ENCODE measurements at regions not wholly inside any gene's neighbourhood (a gene's known extent, or its start where the extent isn't known, plus 50 kb on each side); places are given as distances from the start of the nearest gene placed in this dataset.

GRCh38 chr20:39602649-39603048, 640.5 kb downstream of the DHX35 start:
- DNase-seq = no peak

GRCh38 chr20:39600871-39601270, 638.7 kb downstream of the DHX35 start:
- DNase-seq = no peak

GRCh38 chr20:39600156-39600555, 638.0 kb downstream of the DHX35 start:
- no peak for DNase-seq

GRCh38 chr20:39596554-39596953, 634.4 kb downstream of the DHX35 start:
- DNase-seq = no peak

GRCh38 chr20:39592371-39592770, 630.2 kb downstream of the DHX35 start:
- DNase-seq = no peak

- no peak for DNase-seq
These were observed 626.1 kb downstream of the DHX35 start for GRCh38 chr20:39588148-39588757.

GRCh38 chr20:39581034-39581433, 618.9 kb downstream of the DHX35 start:
- no peak for DNase-seq

- no peak for DNase-seq
These were observed 614.6 kb downstream of the DHX35 start for GRCh38 chr20:39576771-39577170.

- no peak for DNase-seq
These were observed 611.9 kb downstream of the DHX35 start for GRCh38 chr20:39574061-39574460.

- DNase-seq = no peak
These were observed 609.0 kb downstream of the DHX35 start for GRCh38 chr20:39571171-39571570.

- no peak for DNase-seq
These were observed 606.0 kb downstream of the DHX35 start for GRCh38 chr20:39568109-39568508.

GRCh38 chr20:39563349-39563748, 601.2 kb downstream of the DHX35 start:
- no peak for DNase-seq

GRCh38 chr20:39554341-39554740, 592.2 kb downstream of the DHX35 start:
- no peak for DNase-seq

- no peak for DNase-seq
These were observed 591.0 kb downstream of the DHX35 start for GRCh38 chr20:39553120-39553519.

- no peak for DNase-seq
These were observed 587.6 kb downstream of the DHX35 start for GRCh38 chr20:39549733-39550132.

GRCh38 chr20:39547546-39548408, 585.6 kb downstream of the DHX35 start:
- no peak for DNase-seq

- DNase-seq = no peak
These were observed 579.1 kb downstream of the DHX35 start for GRCh38 chr20:39541136-39541803.

- no peak for DNase-seq
These were observed 576.2 kb downstream of the DHX35 start for GRCh38 chr20:39538317-39538716.

GRCh38 chr20:39535301-39535700, 573.2 kb downstream of the DHX35 start:
- DNase-seq = no peak

GRCh38 chr20:39534846-39535245, 572.7 kb downstream of the DHX35 start:
- DNase-seq = no peak

- DNase-seq = no peak
These were observed 571.7 kb downstream of the DHX35 start for GRCh38 chr20:39533858-39534257.

GRCh38 chr20:39532205-39532604, 570.1 kb downstream of the DHX35 start:
- no peak for DNase-seq

GRCh38 chr20:39528436-39528835, 566.3 kb downstream of the DHX35 start:
- no peak for DNase-seq

GRCh38 chr20:39524371-39524911, 562.3 kb downstream of the DHX35 start:
- DNase-seq = peak; percentile 38

Data from femur (tissue), 1 donor.